WTC11 (cell line): ENCODE measurements at regions not wholly inside any gene's neighbourhood (a gene's known extent, or its start where the extent isn't known, plus 50 kb on each side); places are given as distances from the start of the nearest gene placed in this dataset.

Experiments used
- ATAC-seq: fragments of 200-7000 bp; cut with Tn5 transposase; 2 replicates; pipeline ENCODE4 v1.10.0; 2021; ENCODE audit warnings: mild to moderate bottlenecking, moderate library complexity
- CTCF ChIA-PET: fragments of 300-600 bp; sonication (Branson Sonifier 250); formaldehyde crosslinking; loops from one replicate; lab custom pipeline; 2021; ENCODE audit warnings: antibody characterized with exemption; lab: Charles Lee
- POLR2A ChIA-PET: fragments of 350-600 bp; sonication (Branson Sonifier 250); formaldehyde crosslinking; loops from one replicate; lab custom pipeline; 2021; ENCODE audit warnings: antibody characterized with exemption; lab: Charles Lee
- DNase-seq: peaks from one replicate; pipeline ENCODE4 v3.0.0; 2021; ENCODE audit warnings: low spot score
- H3K27ac Mint-ChIP-seq: 2 replicates; pipeline ENCODE4 v1.8.0; 2021; ENCODE audit warnings: mixed read lengths
- H3K27me3 Mint-ChIP-seq: 2 replicates; pipeline ENCODE4 v1.8.0; 2021; ENCODE audit warnings: low read depth, mild to moderate bottlenecking, moderate library complexity, mixed read lengths
- H3K36me3 Mint-ChIP-seq: 2 replicates; pipeline ENCODE4 v1.8.0; 2021; ENCODE audit warnings: mixed read lengths
- H3K4me1 Mint-ChIP-seq: 2 replicates; pipeline ENCODE4 v1.8.0; 2022; ENCODE audit warnings: mixed read lengths
- H3K4me3 Mint-ChIP-seq: 2 replicates; pipeline ENCODE4 v1.8.0; 2021; ENCODE audit warnings: mild to moderate bottlenecking, moderate library complexity, mixed read lengths
- H3K9me3 Mint-ChIP-seq: 2 replicates; pipeline ENCODE4 v1.8.0; 2021; ENCODE audit warnings: mixed read lengths
- ATF1 ChIP-seq: sonication (generic); formaldehyde crosslinking; IDR thresholded peaks from 2 replicates; pipeline ENCODE4 v1.8.1; 2023; ENCODE audit warnings: mild to moderate bottlenecking, moderate library complexity, missing genetic modification reagents
- CREM ChIP-seq: sonication (generic); formaldehyde crosslinking; IDR thresholded peaks from 2 replicates; pipeline ENCODE4 v1.8.1; 2022; ENCODE audit warnings: mild to moderate bottlenecking, missing genetic modification reagents, moderate library complexity
- ELF4 ChIP-seq: sonication (generic); formaldehyde crosslinking; IDR thresholded peaks from 2 replicates; pipeline ENCODE4 v1.8.1; 2022; ENCODE audit warnings: low read depth, mild to moderate bottlenecking, moderate library complexity, missing genetic modification reagents
- FOXP1 ChIP-seq: sonication (generic); formaldehyde crosslinking; IDR thresholded peaks from 2 replicates; pipeline ENCODE4 v1.8.0; 2022; ENCODE audit warnings: missing genetic modification reagents, mild to moderate bottlenecking, moderate library complexity, borderline replicate concordance
- HMGA2 ChIP-seq: fragments of 250-450 bp; sonication (Bioruptor Pico); IDR thresholded peaks from 2 replicates; pipeline ENCODE4 v1.4.0; 2021; ENCODE audit warnings: mild to moderate bottlenecking, moderate library complexity
- JAZF1 ChIP-seq: fragments of 250-450 bp; sonication (Bioruptor Pico); IDR thresholded peaks from 2 replicates; pipeline ENCODE4 v1.9.0; 2021; ENCODE audit warnings: moderate library complexity, mild to moderate bottlenecking, inconsistent platforms
- KAT7 ChIP-seq: sonication (generic); formaldehyde crosslinking; IDR thresholded peaks from 2 replicates; pipeline ENCODE4 v1.8.1; 2023; ENCODE audit warnings: missing genetic modification reagents, mild to moderate bottlenecking, borderline replicate concordance
- NFE2L1 ChIP-seq: sonication (generic); formaldehyde crosslinking; IDR thresholded peaks from 2 replicates; pipeline ENCODE4 v1.8.1; 2023; ENCODE audit warnings: missing genetic modification reagents
- PRRX2 ChIP-seq: fragments of 250-450 bp; sonication (Bioruptor Pico); IDR thresholded peaks from 2 replicates; pipeline ENCODE4 v1.8.0; 2021; ENCODE audit warnings: mild to moderate bottlenecking
- TCF7 ChIP-seq: sonication (generic); formaldehyde crosslinking; IDR thresholded peaks from 2 replicates; pipeline ENCODE4 v1.8.0; 2022; ENCODE audit warnings: mild to moderate bottlenecking, low read depth, missing genetic modification reagents, moderate library complexity
- TEAD1 ChIP-seq: sonication (generic); formaldehyde crosslinking; IDR thresholded peaks from 2 replicates; pipeline ENCODE4 v1.8.0; 2022; ENCODE audit warnings: mild to moderate bottlenecking, missing genetic modification reagents
- TEAD4 ChIP-seq: sonication (generic); formaldehyde crosslinking; IDR thresholded peaks from 2 replicates; pipeline ENCODE4 v1.8.0; 2022; ENCODE audit warnings: mild to moderate bottlenecking, missing genetic modification reagents
- TP53 ChIP-seq: sonication (generic); formaldehyde crosslinking; IDR thresholded peaks from 2 replicates; pipeline ENCODE4 v1.8.1; 2023; ENCODE audit warnings: mild to moderate bottlenecking, missing genetic modification reagents
- USF2 ChIP-seq: sonication (generic); formaldehyde crosslinking; IDR thresholded peaks from 2 replicates; pipeline ENCODE4 v1.8.1; 2023; ENCODE audit warnings: mild to moderate bottlenecking, missing genetic modification reagents, moderate library complexity
- ZNF121 ChIP-seq: sonication (generic); formaldehyde crosslinking; IDR thresholded peaks from 2 replicates; pipeline ENCODE4 v1.8.0; 2023; ENCODE audit warnings: missing genetic modification reagents
- ZNF138 ChIP-seq: sonication (generic); formaldehyde crosslinking; conservative IDR thresholded peaks from 2 replicates; pipeline ENCODE4 v1.8.1; 2022; ENCODE audit warnings: mild to moderate bottlenecking, moderate library complexity, missing genetic modification reagents
- ZNF232 ChIP-seq: sonication (generic); formaldehyde crosslinking; IDR thresholded peaks from 2 replicates; pipeline ENCODE4 v1.8.0; 2022; ENCODE audit warnings: mild to moderate bottlenecking, missing genetic modification reagents
- ZNF425 ChIP-seq: fragments of 250-450 bp; sonication (Bioruptor Pico); conservative IDR thresholded peaks from 2 replicates; pipeline ENCODE4 v1.9.0; 2021; ENCODE audit warnings: mild to moderate bottlenecking
- ZNF532 ChIP-seq: fragments of 250-450 bp; sonication (Bioruptor Pico); IDR thresholded peaks from 2 replicates; pipeline ENCODE4 v1.9.0; 2021; ENCODE audit warnings: mild to moderate bottlenecking, borderline replicate concordance
- TF ChIP-seq, protein P1 (sequence below): sonication (generic); formaldehyde crosslinking; IDR thresholded peaks from 2 replicates; pipeline ENCODE4 v1.8.0; 2022; ENCODE audit warnings: mild to moderate bottlenecking, missing genetic modification reagents
- TF ChIP-seq, protein P2 (sequence below): sonication (generic); formaldehyde crosslinking; IDR thresholded peaks from 2 replicates; pipeline ENCODE4 v1.8.0; 2023; ENCODE audit warnings: mild to moderate bottlenecking, missing genetic modification reagents

- H3K27me3 Mint-ChIP-seq: peaks cover 3% of the 10 kb centered on the region; the same call in 1 of the 2 replicates
- no peak overlapping the region for H3K4me3 Mint-ChIP-seq
- ATAC-seq: peak; percentile 72
- peaks cover 14% of the 10 kb centered on the region for H3K9me3 Mint-ChIP-seq
- DNase-seq: no peak
- no peak overlapping the region for H3K27ac Mint-ChIP-seq
- CTCF ChIA-PET: no interaction called here
- H3K4me1 Mint-ChIP-seq: peaks cover 7% of the 10 kb centered on the region
- POLR2A ChIA-PET: no interaction called here
- TF ChIP-seq ZNF121 (CRISPR knock-in tag): no peak
- no peak for TF ChIP-seq TP53 (CRISPR knock-in tag)
- no peak for TF ChIP-seq TCF7 (CRISPR knock-in tag)
- TF ChIP-seq, protein P1, sequence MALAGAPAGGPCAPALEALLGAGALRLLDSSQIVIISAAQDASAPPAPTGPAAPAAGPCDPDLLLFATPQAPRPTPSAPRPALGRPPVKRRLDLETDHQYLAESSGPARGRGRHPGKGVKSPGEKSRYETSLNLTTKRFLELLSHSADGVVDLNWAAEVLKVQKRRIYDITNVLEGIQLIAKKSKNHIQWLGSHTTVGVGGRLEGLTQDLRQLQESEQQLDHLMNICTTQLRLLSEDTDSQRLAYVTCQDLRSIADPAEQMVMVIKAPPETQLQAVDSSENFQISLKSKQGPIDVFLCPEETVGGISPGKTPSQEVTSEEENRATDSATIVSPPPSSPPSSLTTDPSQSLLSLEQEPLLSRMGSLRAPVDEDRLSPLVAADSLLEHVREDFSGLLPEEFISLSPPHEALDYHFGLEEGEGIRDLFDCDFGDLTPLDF (CRISPR knock-in tag): no peak
- no peak for TF ChIP-seq JAZF1 (CRISPR knock-in tag)
- no peak for TF ChIP-seq USF2 (CRISPR knock-in tag)
- TF ChIP-seq ZNF425 (CRISPR knock-in tag): no peak
- TF ChIP-seq, protein P2, sequence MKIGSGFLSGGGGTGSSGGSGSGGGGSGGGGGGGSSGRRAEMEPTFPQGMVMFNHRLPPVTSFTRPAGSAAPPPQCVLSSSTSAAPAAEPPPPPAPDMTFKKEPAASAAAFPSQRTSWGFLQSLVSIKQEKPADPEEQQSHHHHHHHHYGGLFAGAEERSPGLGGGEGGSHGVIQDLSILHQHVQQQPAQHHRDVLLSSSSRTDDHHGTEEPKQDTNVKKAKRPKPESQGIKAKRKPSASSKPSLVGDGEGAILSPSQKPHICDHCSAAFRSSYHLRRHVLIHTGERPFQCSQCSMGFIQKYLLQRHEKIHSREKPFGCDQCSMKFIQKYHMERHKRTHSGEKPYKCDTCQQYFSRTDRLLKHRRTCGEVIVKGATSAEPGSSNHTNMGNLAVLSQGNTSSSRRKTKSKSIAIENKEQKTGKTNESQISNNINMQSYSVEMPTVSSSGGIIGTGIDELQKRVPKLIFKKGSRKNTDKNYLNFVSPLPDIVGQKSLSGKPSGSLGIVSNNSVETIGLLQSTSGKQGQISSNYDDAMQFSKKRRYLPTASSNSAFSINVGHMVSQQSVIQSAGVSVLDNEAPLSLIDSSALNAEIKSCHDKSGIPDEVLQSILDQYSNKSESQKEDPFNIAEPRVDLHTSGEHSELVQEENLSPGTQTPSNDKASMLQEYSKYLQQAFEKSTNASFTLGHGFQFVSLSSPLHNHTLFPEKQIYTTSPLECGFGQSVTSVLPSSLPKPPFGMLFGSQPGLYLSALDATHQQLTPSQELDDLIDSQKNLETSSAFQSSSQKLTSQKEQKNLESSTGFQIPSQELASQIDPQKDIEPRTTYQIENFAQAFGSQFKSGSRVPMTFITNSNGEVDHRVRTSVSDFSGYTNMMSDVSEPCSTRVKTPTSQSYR (CRISPR knock-in tag): no peak
- TF ChIP-seq TEAD1 (CRISPR knock-in tag): no peak
- H3K36me3 Mint-ChIP-seq: no peaks in the 10 kb centered on the region
Observed at GRCh38 chr16:52318302-52319009, 228.5 kb downstream of the TOX3 start.

GRCh38 chr16:52316241-52316640 lies 230.7 kb downstream of the TOX3 start:
- ATAC-seq: no peak
- ChIA-PET CTCF (no interaction called here), POLR2A (no interaction called here)
- no peak for DNase-seq
- H3K36me3 Mint-ChIP-seq: no peaks in the 10 kb centered on the region
- no peak overlapping the region for H3K27ac Mint-ChIP-seq
- H3K9me3 Mint-ChIP-seq: peaks cover 7% of the 10 kb centered on the region
- no peak overlapping the region for H3K4me3 Mint-ChIP-seq
- peaks cover 7% of the 10 kb centered on the region for H3K4me1 Mint-ChIP-seq
- TF ChIP-seq PRRX2 (CRISPR knock-in tag) (no peak), ZNF232 (CRISPR knock-in tag) (no peak), FOXP1 (CRISPR knock-in tag) (no peak), HMGA2 (no peak), KAT7 (CRISPR knock-in tag) (no peak), ATF1 (CRISPR knock-in tag) (no peak), ZNF121 (CRISPR knock-in tag) (no peak), ZNF138 (no peak), ZNF532 (CRISPR knock-in tag) (no peak), NFE2L1 (CRISPR knock-in tag) (no peak), CREM (CRISPR knock-in tag) (no peak), ELF4 (CRISPR knock-in tag) (no peak), TEAD4 (CRISPR knock-in tag) (no peak)
- H3K27me3 Mint-ChIP-seq: no peaks in the 10 kb centered on the region; the same call in 1 of the 2 replicates
